Lung (tissue), 11 donors: ENCODE measurements at regions not wholly inside any gene's neighbourhood (a gene's known extent, or its start where the extent isn't known, plus 50 kb on each side); places are given as distances from the start of the nearest gene placed in this dataset.
"Not testable (repeated sequence)": the region's sequence is repeated elsewhere in the genome, so short reads cannot be mapped to it uniquely, and the experiment has no call there.

Source experiments
- ATAC-seq: fragments of 200-7000 bp; cut with Tn5 transposase; one replicate; pipeline ENCODE4 v1.9.1; 2020; ENCODE audit warnings: moderate number of reproducible peaks; ENCODE audit not compliant: insufficient read depth, low FRiP score
- DNase-seq, 3 donors: peaks; one replicate each; pipeline ENCODE4 v3.0.0-alpha.2; 2013 to 2017
- H3K27ac ChIP-seq, 2 donors: one replicate each; pipeline ENCODE4 v1.5.1; 2013; ENCODE audit warnings: mild to moderate bottlenecking in 2 of 2, moderate library complexity in 2 of 2, control low read depth in 1 of 2, inconsistent platforms in 1 of 2, low read depth in 1 of 2, low read length in 1 of 2
- H3K27me3 ChIP-seq, 3 donors: one replicate each; pipeline ENCODE4 v1.5.1; 2013; ENCODE audit warnings: low read length in 2 of 3; ENCODE audit not compliant: control insufficient read depth in 3 of 3, insufficient read depth in 3 of 3
- H3K36me3 ChIP-seq, 4 donors: one replicate each; pipeline ENCODE4 v1.5.1; 2013; ENCODE audit warnings: low read length in 4 of 4, mild to moderate bottlenecking in 1 of 4, moderate library complexity in 1 of 4; ENCODE audit not compliant: control insufficient read depth in 4 of 4, insufficient read depth in 4 of 4
- H3K4me1 ChIP-seq, 5 donors: one replicate each; pipeline ENCODE4 v1.5.1; 2013; ENCODE audit warnings: low read length in 5 of 5, mild to moderate bottlenecking in 2 of 5, moderate library complexity in 1 of 5; ENCODE audit not compliant: control insufficient read depth in 5 of 5, insufficient read depth in 5 of 5
- H3K4me3 ChIP-seq: one replicate; pipeline ENCODE4 v1.5.1; 2013; ENCODE audit warnings: mild to moderate bottlenecking, control low read depth, moderate library complexity
- H3K9ac ChIP-seq, 2 donors: one replicate each; pipeline ENCODE4 v1.5.1; 2013; ENCODE audit warnings: low read length in 2 of 2, control low read depth in 1 of 2; ENCODE audit not compliant: insufficient read depth in 1 of 2
- H3K9me3 ChIP-seq, 4 donors: one replicate each; pipeline ENCODE4 v1.5.1; 2013; ENCODE audit warnings: low read length in 3 of 4, mild to moderate bottlenecking in 1 of 4, moderate library complexity in 1 of 4; ENCODE audit not compliant: control insufficient read depth in 4 of 4, insufficient read depth in 3 of 4
- WGBS, 2 donors: extraction: QIAGEN DNeasy Blood & Tissue Kit; methylation state at CpG; one replicate each; pipeline ENCODE4 v1.1.7; 2013; 5-methylcytosine and 5-hydroxymethylcytosine counted together
- TF ChIP-seq, protein P1 (sequence below): IDR thresholded peaks from 2 replicates; pipeline ENCODE4 v1.5.1; 2012; ENCODE audit warnings: mild to moderate bottlenecking; ENCODE audit errors: control extremely low read depth, extremely low read depth
- donor health status: control.
- donor health status: control.
- donor health status: Bipolar disorder and iron deficiency.
- donor health status: healthy.
- donor health status: DM: yes; HTN: yes; CAD: no.

GRCh38 chr9:81430727-81431126, 258.6 kb downstream of the TLE1 start:
- Histone ChIP-seq H3K4me1 (peaks cover 0 to 15% (median 0%) of the 10 kb centered on the region in 5 donors), H3K4me3 (no peak overlapping the region), H3K36me3 (no peaks in the 10 kb centered on the region), H3K27ac (no peak overlapping the region), H3K27me3 (no peaks in the 10 kb centered on the region), H3K9me3 (peaks cover 0 to 6% (median 0%) of the 10 kb centered on the region in 4 donors), H3K9ac (no peak overlapping the region)
- WGBS, 2 donors: 57% methylated on average over 1 of the region's 1 CpG
- DNase-seq: peak in 2 of 3 donors; percentile 72 to 75
- TF ChIP-seq, protein P1, sequence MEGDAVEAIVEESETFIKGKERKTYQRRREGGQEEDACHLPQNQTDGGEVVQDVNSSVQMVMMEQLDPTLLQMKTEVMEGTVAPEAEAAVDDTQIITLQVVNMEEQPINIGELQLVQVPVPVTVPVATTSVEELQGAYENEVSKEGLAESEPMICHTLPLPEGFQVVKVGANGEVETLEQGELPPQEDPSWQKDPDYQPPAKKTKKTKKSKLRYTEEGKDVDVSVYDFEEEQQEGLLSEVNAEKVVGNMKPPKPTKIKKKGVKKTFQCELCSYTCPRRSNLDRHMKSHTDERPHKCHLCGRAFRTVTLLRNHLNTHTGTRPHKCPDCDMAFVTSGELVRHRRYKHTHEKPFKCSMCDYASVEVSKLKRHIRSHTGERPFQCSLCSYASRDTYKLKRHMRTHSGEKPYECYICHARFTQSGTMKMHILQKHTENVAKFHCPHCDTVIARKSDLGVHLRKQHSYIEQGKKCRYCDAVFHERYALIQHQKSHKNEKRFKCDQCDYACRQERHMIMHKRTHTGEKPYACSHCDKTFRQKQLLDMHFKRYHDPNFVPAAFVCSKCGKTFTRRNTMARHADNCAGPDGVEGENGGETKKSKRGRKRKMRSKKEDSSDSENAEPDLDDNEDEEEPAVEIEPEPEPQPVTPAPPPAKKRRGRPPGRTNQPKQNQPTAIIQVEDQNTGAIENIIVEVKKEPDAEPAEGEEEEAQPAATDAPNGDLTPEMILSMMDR: no peak
- ATAC-seq: no peak

GRCh38 chr9:81427870-81428269, 261.5 kb downstream of the TLE1 start:
- DNase-seq: no peak
- no peak for ATAC-seq
- whole genome bisulfite sequencing, 2 donors: 98 to 100% methylated on average over 1 of the region's 1 CpG
- Histone ChIP-seq H3K4me1 (peaks cover 0 to 15% (median 0%) of the 10 kb centered on the region in 5 donors), H3K36me3 (no peaks in the 10 kb centered on the region), H3K9ac (no peak overlapping the region), H3K27ac (no peak overlapping the region), H3K9me3 (peaks cover 0 to 6% (median 0%) of the 10 kb centered on the region in 4 donors), H3K4me3 (no peak overlapping the region), H3K27me3 (no peaks in the 10 kb centered on the region)
- TF ChIP-seq, protein P1: no peak

- ATAC-seq: no peak
- Histone ChIP-seq H3K4me1 (no peaks in the 10 kb centered on the region), H3K9me3 (peaks cover 0 to 6% (median 3%) of the 10 kb centered on the region in 4 donors), H3K27ac (no peak overlapping the region), H3K27me3 (no peaks in the 10 kb centered on the region), H3K36me3 (no peaks in the 10 kb centered on the region), H3K9ac (no peak overlapping the region), H3K4me3 (no peak overlapping the region)
- WGBS, 2 donors: 15 to 33% methylated on average over 1 of the region's 1 CpG
- TF ChIP-seq, protein P1: no peak
- DNase-seq: no peak
Measured at GRCh38 chr9:81424431-81424830, 264.9 kb downstream of the TLE1 start.

GRCh38 chr9:81423589-81424326, 265.6 kb downstream of the TLE1 start:
- TF ChIP-seq, protein P1: no peak
- Histone ChIP-seq H3K9ac (no peak overlapping the region), H3K9me3 (peaks cover 0 to 6% (median 3%) of the 10 kb centered on the region in 4 donors), H3K4me3 (no peak overlapping the region), H3K36me3 (no peaks in the 10 kb centered on the region), H3K27ac (no peak overlapping the region), H3K4me1 (peaks cover 0 to 2% (median 0%) of the 10 kb centered on the region in 5 donors), H3K27me3 (no peaks in the 10 kb centered on the region)
- DNase-seq (no peak), ATAC-seq (no peak)

GRCh38 chr9:81421090-81421489, 268.3 kb downstream of the TLE1 start:
- not testable (repeated sequence) for H3K9ac ChIP-seq, ATAC-seq, H3K9me3 ChIP-seq, H3K27ac ChIP-seq, H3K4me3 ChIP-seq, DNase-seq, H3K27me3 ChIP-seq, H3K36me3 ChIP-seq
- peaks cover 0 to 23% (median 0%) of the 10 kb centered on the region in 5 donors for H3K4me1 ChIP-seq
- 84 to 93% methylated on average over 3 of the region's 3 CpGs for WGBS, 2 donors
